ENCODE measurements at regions not wholly inside any gene's neighbourhood (a gene's known extent, or its start where the extent isn't known, plus 50 kb on each side); places are given as distances from the start of the nearest gene placed in this dataset.

DNA sequence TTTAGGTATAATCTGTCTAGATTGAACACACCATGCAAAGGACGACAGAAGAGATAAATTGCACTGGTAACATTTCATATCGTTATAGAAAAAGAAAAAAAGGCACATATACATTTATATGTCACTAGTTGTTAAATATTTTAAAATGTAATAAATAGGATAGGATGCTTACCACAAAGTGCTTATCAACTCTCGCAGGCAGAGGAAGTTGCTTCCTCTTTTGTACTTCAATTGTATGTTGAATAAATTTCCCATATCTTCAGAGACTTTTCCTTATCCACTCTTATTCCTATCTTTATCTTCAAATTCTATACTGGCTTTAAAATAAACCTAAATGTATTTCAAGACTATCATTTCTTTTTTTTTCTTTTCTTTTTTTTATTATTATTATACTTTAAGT, 163.3 kb upstream of the SPOCK3 start:
- TF ChIP-seq, protein P1, sequence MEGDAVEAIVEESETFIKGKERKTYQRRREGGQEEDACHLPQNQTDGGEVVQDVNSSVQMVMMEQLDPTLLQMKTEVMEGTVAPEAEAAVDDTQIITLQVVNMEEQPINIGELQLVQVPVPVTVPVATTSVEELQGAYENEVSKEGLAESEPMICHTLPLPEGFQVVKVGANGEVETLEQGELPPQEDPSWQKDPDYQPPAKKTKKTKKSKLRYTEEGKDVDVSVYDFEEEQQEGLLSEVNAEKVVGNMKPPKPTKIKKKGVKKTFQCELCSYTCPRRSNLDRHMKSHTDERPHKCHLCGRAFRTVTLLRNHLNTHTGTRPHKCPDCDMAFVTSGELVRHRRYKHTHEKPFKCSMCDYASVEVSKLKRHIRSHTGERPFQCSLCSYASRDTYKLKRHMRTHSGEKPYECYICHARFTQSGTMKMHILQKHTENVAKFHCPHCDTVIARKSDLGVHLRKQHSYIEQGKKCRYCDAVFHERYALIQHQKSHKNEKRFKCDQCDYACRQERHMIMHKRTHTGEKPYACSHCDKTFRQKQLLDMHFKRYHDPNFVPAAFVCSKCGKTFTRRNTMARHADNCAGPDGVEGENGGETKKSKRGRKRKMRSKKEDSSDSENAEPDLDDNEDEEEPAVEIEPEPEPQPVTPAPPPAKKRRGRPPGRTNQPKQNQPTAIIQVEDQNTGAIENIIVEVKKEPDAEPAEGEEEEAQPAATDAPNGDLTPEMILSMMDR (IDR thresholded peaks at IDR 0.05; ENCODE audit: low read length), result no peak
- TF ChIP-seq EZH2 (IDR thresholded peaks at IDR 0.05; ENCODE audit: borderline replicate concordance, low read length), result no peak
